Tibial artery (tissue), 4 donors: ENCODE measurements at regions not wholly inside any gene's neighbourhood (a gene's known extent, or its start where the extent isn't known, plus 50 kb on each side); places are given as distances from the start of the nearest gene placed in this dataset.

ENCODE experiments used
- DNase-seq, 2 donors: peaks; one replicate each; pipeline ENCODE4 v3.0.0-alpha.2; 2019
- H3K27ac ChIP-seq, 2 donors: fragments of 200-600 bp; sonication (generic) in 1 of 2; 1 replicate in 1 of 2; 2 replicates in 1 of 2; pipeline ENCODE4 v1.5.1; 2018 to 2019; ENCODE audit warnings: mild to moderate bottlenecking in 1 of 2
- H3K27me3 ChIP-seq, 2 donors: fragments of 200-600 bp; sonication (generic) in 1 of 2; one replicate each; pipeline versions ENCODE4 v1.5.1 to v1.6.0; 2016 to 2019
- H3K36me3 ChIP-seq, 3 donors: fragments of 200-600 bp; sonication (generic) in 2 of 3; one replicate each; pipeline ENCODE4 v1.5.1; 2016 to 2019; ENCODE audit warnings: mild to moderate bottlenecking in 2 of 3
- H3K4me1 ChIP-seq, 4 donors: fragments of 200-600 bp; sonication (generic) in 2 of 4; 1 replicate in 3 of 4; 2 replicates in 1 of 4; pipeline ENCODE4 v1.5.1; 2016 to 2019
- H3K4me3 ChIP-seq, 2 donors: fragments of 200-600 bp; sonication (generic) in 1 of 2; 1 replicate in 1 of 2; 2 replicates in 1 of 2; pipeline ENCODE4 v1.5.1; 2018 to 2019; ENCODE audit warnings: mild to moderate bottlenecking in 2 of 2
- H3K9me3 ChIP-seq, 3 donors: fragments of 200-600 bp; sonication (generic) in 1 of 3; one replicate each; pipeline ENCODE4 v1.5.1; 2016 to 2019
- intact Hi-C: fragments of 100-400 bp; cut with DNase I; formaldehyde crosslinking; loops from one replicate; pipeline ENCODE4 v1.15.0; 2023; ENCODE audit warnings: low total_unique reads
- TF ChIP-seq, protein P1 (sequence below), 2 experiments: fragments of 200-600 bp in 1 of 2; fragments of 450-650 bp in 1 of 2; IDR thresholded peaks; one replicate each; pipeline ENCODE4 v1.5.1; 2017 to 2019; ENCODE audit warnings: antibody characterized with exemption in 2 of 2, mild to moderate bottlenecking in 1 of 2, moderate library complexity in 1 of 2

DNA sequence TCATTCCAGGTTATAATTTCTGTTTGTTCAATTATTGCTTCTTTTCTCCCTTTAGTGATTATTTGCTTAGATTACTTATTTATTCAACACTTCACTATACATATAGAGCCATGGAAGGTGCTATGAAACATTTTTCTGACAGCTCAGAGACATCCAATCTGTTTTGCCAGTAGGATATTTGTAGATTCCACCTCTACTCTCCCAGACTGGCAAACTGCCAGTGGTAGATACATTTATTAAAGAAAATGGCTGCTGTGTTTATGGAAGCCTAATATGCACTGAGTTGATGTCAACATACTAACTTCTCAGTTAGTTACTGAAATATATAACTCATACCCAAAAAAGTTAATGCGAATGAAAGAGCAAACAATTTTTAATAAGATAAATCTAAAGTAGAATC is 348.6 kb downstream of the TRAM1L1 start:
- Histone ChIP-seq H3K4me1 (no peaks in the 10 kb centered on the region), H3K9me3 (no peaks in the 10 kb centered on the region), H3K27ac (no peak overlapping the region), H3K36me3 (no peaks in the 10 kb centered on the region), H3K4me3 (no peak overlapping the region), H3K27me3 (no peaks in the 10 kb centered on the region)
- DNase-seq = no peak
- TF ChIP-seq, protein P1, sequence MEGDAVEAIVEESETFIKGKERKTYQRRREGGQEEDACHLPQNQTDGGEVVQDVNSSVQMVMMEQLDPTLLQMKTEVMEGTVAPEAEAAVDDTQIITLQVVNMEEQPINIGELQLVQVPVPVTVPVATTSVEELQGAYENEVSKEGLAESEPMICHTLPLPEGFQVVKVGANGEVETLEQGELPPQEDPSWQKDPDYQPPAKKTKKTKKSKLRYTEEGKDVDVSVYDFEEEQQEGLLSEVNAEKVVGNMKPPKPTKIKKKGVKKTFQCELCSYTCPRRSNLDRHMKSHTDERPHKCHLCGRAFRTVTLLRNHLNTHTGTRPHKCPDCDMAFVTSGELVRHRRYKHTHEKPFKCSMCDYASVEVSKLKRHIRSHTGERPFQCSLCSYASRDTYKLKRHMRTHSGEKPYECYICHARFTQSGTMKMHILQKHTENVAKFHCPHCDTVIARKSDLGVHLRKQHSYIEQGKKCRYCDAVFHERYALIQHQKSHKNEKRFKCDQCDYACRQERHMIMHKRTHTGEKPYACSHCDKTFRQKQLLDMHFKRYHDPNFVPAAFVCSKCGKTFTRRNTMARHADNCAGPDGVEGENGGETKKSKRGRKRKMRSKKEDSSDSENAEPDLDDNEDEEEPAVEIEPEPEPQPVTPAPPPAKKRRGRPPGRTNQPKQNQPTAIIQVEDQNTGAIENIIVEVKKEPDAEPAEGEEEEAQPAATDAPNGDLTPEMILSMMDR (IDR thresholded peaks at IDR 0.05) = no peak
- intact Hi-C loops = no loop called here

DNA sequence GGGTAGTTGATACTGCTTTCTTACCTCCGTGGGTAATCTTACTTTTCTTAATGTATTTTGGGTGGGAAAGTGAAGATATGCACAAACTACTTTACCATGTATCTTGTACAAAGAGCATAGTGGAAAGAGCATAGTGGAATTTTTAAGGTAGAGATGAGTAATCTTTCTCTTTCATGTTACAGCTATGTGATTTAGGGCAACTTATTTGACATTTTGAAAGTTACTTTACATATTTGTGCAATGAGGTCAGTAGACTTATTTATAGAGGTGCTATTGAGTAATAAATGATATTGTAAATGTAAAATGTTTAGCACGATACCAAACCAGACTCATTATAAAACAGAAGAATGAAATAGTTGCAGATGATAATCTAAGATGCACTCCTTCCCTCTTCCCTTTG is 351.2 kb downstream of the TRAM1L1 start:
- H3K27ac ChIP-seq = no peak overlapping the region
- no peaks in the 10 kb centered on the region for H3K4me1 ChIP-seq
- no peaks in the 10 kb centered on the region for H3K27me3 ChIP-seq
- TF ChIP-seq, protein P1 (IDR thresholded peaks at IDR 0.05) = no peak
- intact Hi-C loops = no loop called here
- no peak for DNase-seq
- H3K9me3 ChIP-seq = no peaks in the 10 kb centered on the region
- no peak overlapping the region for H3K4me3 ChIP-seq
- H3K36me3 ChIP-seq = no peaks in the 10 kb centered on the region

DNA sequence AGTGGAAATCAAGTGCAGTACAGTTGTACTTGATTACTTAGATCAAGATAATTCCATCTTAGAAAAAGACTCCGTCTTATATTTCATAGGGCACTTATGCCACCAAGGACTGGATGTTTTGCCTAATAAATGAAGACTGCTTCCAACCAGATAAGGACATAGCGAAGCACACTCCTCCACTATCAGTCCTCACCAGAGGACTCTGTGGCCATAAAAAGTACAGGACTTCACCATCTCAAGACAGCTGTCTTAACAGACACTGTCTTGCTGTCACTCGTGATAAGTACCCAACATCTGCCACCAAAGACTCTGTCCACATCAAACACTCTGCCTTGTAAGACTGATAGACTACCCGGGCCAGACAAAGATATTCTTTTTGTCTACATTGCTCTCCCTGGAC is 352.0 kb downstream of the TRAM1L1 start:
- Histone ChIP-seq H3K4me3 (no peak overlapping the region), H3K36me3 (no peaks in the 10 kb centered on the region), H3K27me3 (no peaks in the 10 kb centered on the region), H3K27ac (no peak overlapping the region), H3K4me1 (no peaks in the 10 kb centered on the region), H3K9me3 (no peaks in the 10 kb centered on the region)
- TF ChIP-seq, protein P1 (IDR thresholded peaks at IDR 0.05) = no peak
- no peak for DNase-seq
- intact Hi-C loops = no loop called here

DNA sequence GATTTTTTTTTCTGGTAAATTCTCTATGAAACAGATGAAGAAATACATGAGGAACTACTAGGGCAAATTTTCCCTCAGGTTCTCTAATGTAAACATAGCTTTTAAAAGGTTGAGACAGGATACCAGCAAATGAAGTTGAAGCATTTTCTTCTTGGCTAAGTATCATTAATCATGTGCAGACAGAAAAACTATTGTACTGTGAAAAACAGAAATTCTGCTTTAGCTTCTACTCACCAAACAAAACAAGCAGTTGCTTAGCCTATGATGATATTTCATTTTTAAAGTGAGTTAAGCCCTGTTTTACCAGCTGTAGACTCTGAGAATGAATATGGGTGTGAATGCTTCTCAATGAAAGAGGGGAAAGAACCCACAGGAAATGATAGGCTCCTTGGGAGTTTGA is 358.9 kb downstream of the TRAM1L1 start:
- TF ChIP-seq, protein P1 (IDR thresholded peaks at IDR 0.05) = no peak
- no peak overlapping the region for H3K4me3 ChIP-seq
- intact Hi-C loops = no loop called here

DNA sequence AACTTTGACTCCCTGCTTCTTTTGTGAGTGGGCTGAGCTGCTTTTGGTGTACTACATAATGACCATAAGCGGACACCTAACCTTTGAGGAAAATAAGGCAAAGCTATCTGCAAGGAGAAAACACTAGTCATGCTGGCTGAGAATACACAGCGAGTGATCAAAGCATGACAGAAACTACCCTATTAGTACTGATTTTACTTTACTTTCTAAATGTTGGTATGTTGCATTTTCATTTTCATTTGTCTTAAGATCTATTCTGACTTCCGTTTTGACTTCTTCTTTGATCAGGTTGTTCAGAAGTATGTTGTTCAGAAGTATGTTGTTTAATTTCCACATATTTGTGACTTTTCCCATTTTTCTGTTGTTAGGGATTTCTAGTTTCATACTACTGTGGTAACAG is 361.1 kb downstream of the TRAM1L1 start:
- DNase-seq = no peak
- Histone ChIP-seq H3K27me3 (no peaks in the 10 kb centered on the region), H3K27ac (no peak overlapping the region), H3K36me3 (no peaks in the 10 kb centered on the region), H3K9me3 (no peaks in the 10 kb centered on the region), H3K4me3 (no peak overlapping the region), H3K4me1 (no peaks in the 10 kb centered on the region)
- intact Hi-C loops = no loop called here
- TF ChIP-seq, protein P1 (IDR thresholded peaks at IDR 0.05) = no peak

More for the DNA sequence above, 358.9 kb downstream of the TRAM1L1 start:
- Histone ChIP-seq H3K27ac (no peak overlapping the region), H3K4me1 (no peaks in the 10 kb centered on the region), H3K9me3 (no peaks in the 10 kb centered on the region), H3K27me3 (no peaks in the 10 kb centered on the region), H3K36me3 (no peaks in the 10 kb centered on the region)
- no peak for DNase-seq

DNA sequence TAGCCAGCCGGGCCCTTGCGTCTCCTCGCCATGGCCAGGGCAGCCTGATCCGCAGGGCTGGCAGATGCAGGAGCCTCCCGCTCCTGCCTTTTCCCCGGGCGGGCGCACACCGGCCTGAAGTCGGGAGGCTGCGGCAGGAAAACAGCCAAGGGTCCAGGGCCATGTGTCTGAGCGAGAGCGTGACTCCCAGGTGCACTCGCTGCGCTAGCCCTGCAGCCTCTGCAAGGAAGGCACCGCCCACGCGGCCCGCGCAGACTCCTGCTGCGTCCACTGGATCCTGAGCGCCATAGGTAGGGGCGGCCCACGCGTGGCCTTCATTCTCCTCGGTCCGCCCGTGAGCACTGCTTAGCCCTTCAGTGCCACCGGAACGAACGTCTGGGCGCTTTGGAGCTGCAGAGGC is 379.9 kb downstream of the TRAM1L1 start:
- Histone ChIP-seq H3K4me3 (no peak overlapping the region), H3K27ac (no peak overlapping the region), H3K4me1 (no peaks in the 10 kb centered on the region), H3K36me3 (no peaks in the 10 kb centered on the region), H3K27me3 (no peaks in the 10 kb centered on the region), H3K9me3 (no peaks in the 10 kb centered on the region)
- DNase-seq = no peak
- TF ChIP-seq, protein P1 (IDR thresholded peaks at IDR 0.05) = no peak
- intact Hi-C loops = no loop called here
